Endothelial cell of umbilical vein (primary cell): ENCODE measurements at regions not wholly inside any gene's neighbourhood (a gene's known extent, or its start where the extent isn't known, plus 50 kb on each side); places are given as distances from the start of the nearest gene placed in this dataset.

ENCODE experiments used
- BruUV-seq: library from RNA; stranded (reverse); fragments of 400-500 nt; replicated peaks from 2 replicates; lab custom pipeline; 2021; lab: Mats Ljungman, UMichigan
- CTCF ChIA-PET: fragments of 300-600, 350-600 bp; sonication (Branson Sonifier 250); formaldehyde crosslinking; loops from one replicate; lab custom pipeline; 2021; ENCODE audit warnings: antibody characterized with exemption, inconsistent platforms; lab: Charles Lee
- POLR2A ChIA-PET: fragments of 300-600, 350-600 bp; sonication (Branson Sonifier 250); formaldehyde crosslinking; loops from one replicate; lab custom pipeline; 2021; ENCODE audit warnings: antibody characterized with exemption, inconsistent platforms; lab: Charles Lee
- DNase-seq: peaks from one replicate; pipeline ENCODE4 v3.0.0-alpha.2; 2011; ENCODE audit warnings: low read depth, low spot score
- FAIRE-seq: peaks from 2 replicates; lab custom pipeline; 2011; peaks lifted over from hg19 to GRCh38; lab: Jason Lieb, UNC
- H2AFZ ChIP-seq: 2 replicates; pipeline ENCODE4 v1.6.0; 2012; ENCODE audit warnings: low read depth, low read length, control low read depth, inconsistent platforms
- H3K27ac ChIP-seq: 2 replicates; pipeline ENCODE4 v1.5.1; 2011; ENCODE audit warnings: low read depth, mild to moderate bottlenecking, control low read depth, low read length, moderate library complexity; ENCODE audit not compliant: insufficient read depth
- H3K27me3 ChIP-seq, 2 experiments: 2 replicates each; pipeline versions ENCODE4 v1.6.0 to v1.6.1; 2011; ENCODE audit warnings: low read length in 2 of 2, mixed read lengths in 1 of 2; ENCODE audit not compliant: control insufficient read depth in 2 of 2, insufficient read depth in 2 of 2
- H3K36me3 ChIP-seq, 2 experiments: 2 replicates in 1 of 2; 3 replicates in 1 of 2; pipeline ENCODE4 v1.5.1; 2011; ENCODE audit warnings: low read length in 2 of 2, mild to moderate bottlenecking in 1 of 2, moderate library complexity in 1 of 2; ENCODE audit not compliant: control insufficient read depth in 2 of 2, insufficient read depth in 2 of 2; ENCODE audit errors: extremely low read depth in 1 of 2
- H3K4me1 ChIP-seq: 3 replicates; pipeline ENCODE4 v1.5.1; 2011; ENCODE audit warnings: mild to moderate bottlenecking, low read length; ENCODE audit not compliant: control insufficient read depth, insufficient read depth; ENCODE audit errors: extremely low read depth
- H3K4me2 ChIP-seq: 2 replicates; pipeline ENCODE4 v1.6.1; 2011; ENCODE audit warnings: low read length, control low read depth, mixed read lengths; ENCODE audit not compliant: insufficient read depth
- H3K4me3 ChIP-seq, 3 experiments: fragments of 200-600 bp in 1 of 3; sonication (generic), shearing (Covaris generic) in 1 of 3; replicated peaks in 1 of 3; 2 replicates each; pipeline ENCODE4 v1.5.1; 2011 to 2016; ENCODE audit warnings: control low read depth in 3 of 3, low read length in 3 of 3, mild to moderate bottlenecking in 2 of 3, inconsistent platforms in 1 of 3, low read depth in 1 of 3, moderate library complexity in 1 of 3; ENCODE audit not compliant: insufficient read depth in 1 of 3
- H3K79me2 ChIP-seq: 2 replicates; pipeline ENCODE4 v1.6.0; 2012; ENCODE audit warnings: low read length, inconsistent platforms; ENCODE audit not compliant: control insufficient read depth, insufficient read depth
- H3K9ac ChIP-seq: replicated peaks from 2 replicates; pipeline ENCODE3; 2011; ENCODE audit warnings: low read length, control low read depth; ENCODE audit not compliant: insufficient read depth; ENCODE audit errors: extremely low read depth
- H3K9me1 ChIP-seq: replicated peaks from 3 replicates; pipeline ENCODE4 v1.6.0; 2011; ENCODE audit warnings: mild to moderate bottlenecking, low read length; ENCODE audit not compliant: control insufficient read depth, insufficient read depth; ENCODE audit errors: extremely low read depth
- H3K9me3 ChIP-seq: replicated peaks from 2 replicates; pipeline ENCODE4 v1.5.1; 2012; ENCODE audit warnings: low read length, inconsistent platforms; ENCODE audit not compliant: control insufficient read depth, insufficient read depth
- H4K20me1 ChIP-seq: replicated peaks from 2 replicates; pipeline ENCODE3; 2011; ENCODE audit warnings: mild to moderate bottlenecking, low read length; ENCODE audit not compliant: control insufficient read depth, insufficient read depth; ENCODE audit errors: extremely low read depth
- CTCF ChIP-seq, 2 donors: IDR thresholded peaks; 1 replicate in 1 of 2; 2 replicates in 1 of 2; pipeline ENCODE4 v1.5.1; 2011; ENCODE audit warnings: low read length in 2 of 2, mild to moderate bottlenecking in 2 of 2, moderate library complexity in 2 of 2, control low read depth in 1 of 2, inconsistent platforms in 1 of 2, low read depth in 1 of 2; ENCODE audit not compliant: insufficient read depth in 1 of 2; ENCODE audit errors: extremely low read depth in 1 of 2
- EZH2 ChIP-seq: IDR thresholded peaks from 2 replicates; pipeline ENCODE4 v1.6.1; 2012; ENCODE audit warnings: borderline replicate concordance, low read depth, mild to moderate bottlenecking, moderate library complexity, low read length, inconsistent platforms; ENCODE audit not compliant: severe bottlenecking
- FOS ChIP-seq: IDR thresholded peaks from 2 replicates; pipeline ENCODE4 v1.6.1; 2011; ENCODE audit warnings: mild to moderate bottlenecking, low read length, moderate library complexity, borderline replicate concordance; ENCODE audit not compliant: insufficient read depth
- GATA2 ChIP-seq: IDR thresholded peaks from 2 replicates; pipeline ENCODE4 v1.7.0; 2011; ENCODE audit warnings: low read depth, mild to moderate bottlenecking, moderate library complexity, mixed read lengths, low read length; ENCODE audit not compliant: insufficient read length, insufficient read depth
- JUN ChIP-seq: IDR thresholded peaks from 2 replicates; pipeline ENCODE4 v1.6.1; 2011; ENCODE audit warnings: borderline replicate concordance, low read depth; ENCODE audit not compliant: insufficient read length, insufficient read depth
- MAX ChIP-seq: IDR thresholded peaks from 2 replicates; pipeline ENCODE4 v1.6.1; 2011; ENCODE audit not compliant: insufficient read depth, insufficient read length
- MYC ChIP-seq: IDR thresholded peaks from one replicate; pipeline ENCODE4 v1.6.1; 2011; ENCODE audit warnings: mild to moderate bottlenecking, low read depth, low read length
- POLR2A ChIP-seq: IDR thresholded peaks from 2 replicates; pipeline ENCODE4 v1.6.1; 2012; ENCODE audit warnings: low read depth, mild to moderate bottlenecking, control low read depth, low read length
- POLR2AphosphoS5 ChIP-seq: IDR thresholded peaks from 2 replicates; pipeline ENCODE4 v1.6.1; 2012; ENCODE audit warnings: low read depth, mild to moderate bottlenecking, control low read depth, low read length, moderate library complexity; ENCODE audit not compliant: insufficient read depth
- dilution Hi-C: fragments of 300-500 bp; cut with MboI; formaldehyde crosslinking; loops from one replicate; pipeline ENCODE4 v1.15.0; 2019; ENCODE audit warnings: low sequenced_read_pairs; ENCODE audit not compliant: extremely low pct_ligation_motif_present
- intact Hi-C: fragments of 100-400 bp; cut with micrococcal nuclease; formaldehyde crosslinking; loops from one replicate; pipeline ENCODE4 v1.10.0; 2022

GRCh38 chr2:145356056-145356455 lies 836.1 kb upstream of the ZEB2 start:
- intact Hi-C loops: no loop called here
- FAIRE-seq: no peak
- no peak overlapping the region for H3K27ac ChIP-seq

More at GRCh38 chr2:145356056-145356455, 836.1 kb upstream of the ZEB2 start:
- no peaks in the 10 kb centered on the region for H3K36me3 ChIP-seq
- ChIA-PET POLR2A (no interaction called here), CTCF (interaction anchor here (0.6 to 1.2 kb wide), 3 partner anchors 26 to 397 kb away, joined by 3 read pairs; no protein-coding TSS in a partner anchor)
- H3K4me3 ChIP-seq: no peak overlapping the region
- dilution Hi-C loops: no loop called here
- no peak for TF ChIP-seq JUN
- TF ChIP-seq FOS: no peak
- TF ChIP-seq EZH2: no peak
- no peak for TF ChIP-seq MYC
- no peak for TF ChIP-seq GATA2
- TF ChIP-seq POLR2A: no peak
- no peak for TF ChIP-seq POLR2AphosphoS5
- no peak for TF ChIP-seq CTCF (IDR thresholded peaks at IDR 0.05; ENCODE audit: extremely low read depth in 1 of 2, insufficient read depth in 1 of 2, low read depth in 1 of 2, low read length in 2 of 2)
- no peak for TF ChIP-seq MAX
- no peak overlapping the region for H3K4me2 ChIP-seq
- H3K9me3 ChIP-seq: no peaks in the 10 kb centered on the region
- H3K27me3 ChIP-seq: no peaks in the 10 kb centered on the region
- no peak overlapping the region for H2AFZ ChIP-seq
- H4K20me1 ChIP-seq: no peaks in the 10 kb centered on the region
- BruUV-seq: no TSS peak
- no peaks in the 10 kb centered on the region for H3K79me2 ChIP-seq
- no peaks in the 10 kb centered on the region for H3K9me1 ChIP-seq
- no peaks in the 10 kb centered on the region for H3K4me1 ChIP-seq
- DNase-seq: no peak
- H3K9ac ChIP-seq: no peak overlapping the region
